Upper lobe of right lung (tissue), 1 donor: ENCODE measurements at regions not wholly inside any gene's neighbourhood (a gene's known extent, or its start where the extent isn't known, plus 50 kb on each side); places are given as distances from the start of the nearest gene placed in this dataset.

ENCODE experiments used
- ATAC-seq: fragments of 200-7000 bp; cut with Tn5 transposase; one replicate; pipeline ENCODE4 v1.9.1; 2020; ENCODE audit warnings: mild to moderate bottlenecking, moderate library complexity
- DNase-seq: peaks from one replicate; pipeline ENCODE4 v3.0.0-alpha.2; 2020
- H3K27ac ChIP-seq: fragments of 200-600 bp; one replicate; pipeline ENCODE4 v1.8.0; 2022
- H3K27me3 ChIP-seq: fragments of 200-600 bp; one replicate; pipeline ENCODE4 v1.8.0; 2022; ENCODE audit warnings: mild to moderate bottlenecking
- H3K36me3 ChIP-seq: fragments of 200-600 bp; one replicate; pipeline ENCODE4 v1.8.0; 2022
- H3K4me1 ChIP-seq: fragments of 200-600 bp; one replicate; pipeline ENCODE4 v1.8.0; 2022
- H3K4me3 ChIP-seq: fragments of 200-600 bp; one replicate; pipeline ENCODE4 v1.8.0; 2022; ENCODE audit warnings: mild to moderate bottlenecking
- H3K9me3 ChIP-seq: fragments of 200-600 bp; one replicate; pipeline ENCODE4 v1.8.0; 2022
- intact Hi-C: fragments of 100-400 bp; cut with DNase I; formaldehyde crosslinking; loops from one replicate; pipeline ENCODE4 v1.11.0; 2022
- TF ChIP-seq, protein P1 (sequence below): fragments of 200-600 bp; IDR thresholded peaks from one replicate; pipeline ENCODE4 v1.8.0; 2022; ENCODE audit warnings: antibody characterized with exemption
- donor health status: DM: no; HTN: yes; CAD: no; lungs with severe emphysema.

- Histone ChIP-seq H3K9me3 (no peaks in the 10 kb centered on the region), H3K27ac (no peak overlapping the region), H3K27me3 (no peaks in the 10 kb centered on the region), H3K4me3 (no peak overlapping the region), H3K4me1 (no peaks in the 10 kb centered on the region), H3K36me3 (no peaks in the 10 kb centered on the region)
- no peak for DNase-seq
- TF ChIP-seq, protein P1, sequence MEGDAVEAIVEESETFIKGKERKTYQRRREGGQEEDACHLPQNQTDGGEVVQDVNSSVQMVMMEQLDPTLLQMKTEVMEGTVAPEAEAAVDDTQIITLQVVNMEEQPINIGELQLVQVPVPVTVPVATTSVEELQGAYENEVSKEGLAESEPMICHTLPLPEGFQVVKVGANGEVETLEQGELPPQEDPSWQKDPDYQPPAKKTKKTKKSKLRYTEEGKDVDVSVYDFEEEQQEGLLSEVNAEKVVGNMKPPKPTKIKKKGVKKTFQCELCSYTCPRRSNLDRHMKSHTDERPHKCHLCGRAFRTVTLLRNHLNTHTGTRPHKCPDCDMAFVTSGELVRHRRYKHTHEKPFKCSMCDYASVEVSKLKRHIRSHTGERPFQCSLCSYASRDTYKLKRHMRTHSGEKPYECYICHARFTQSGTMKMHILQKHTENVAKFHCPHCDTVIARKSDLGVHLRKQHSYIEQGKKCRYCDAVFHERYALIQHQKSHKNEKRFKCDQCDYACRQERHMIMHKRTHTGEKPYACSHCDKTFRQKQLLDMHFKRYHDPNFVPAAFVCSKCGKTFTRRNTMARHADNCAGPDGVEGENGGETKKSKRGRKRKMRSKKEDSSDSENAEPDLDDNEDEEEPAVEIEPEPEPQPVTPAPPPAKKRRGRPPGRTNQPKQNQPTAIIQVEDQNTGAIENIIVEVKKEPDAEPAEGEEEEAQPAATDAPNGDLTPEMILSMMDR: no peak
- no peak for ATAC-seq
- intact Hi-C loops: no loop called here
Measured at GRCh38 chr6:134470457-134470975, 152.6 kb upstream of the SGK1 start.

DNA sequence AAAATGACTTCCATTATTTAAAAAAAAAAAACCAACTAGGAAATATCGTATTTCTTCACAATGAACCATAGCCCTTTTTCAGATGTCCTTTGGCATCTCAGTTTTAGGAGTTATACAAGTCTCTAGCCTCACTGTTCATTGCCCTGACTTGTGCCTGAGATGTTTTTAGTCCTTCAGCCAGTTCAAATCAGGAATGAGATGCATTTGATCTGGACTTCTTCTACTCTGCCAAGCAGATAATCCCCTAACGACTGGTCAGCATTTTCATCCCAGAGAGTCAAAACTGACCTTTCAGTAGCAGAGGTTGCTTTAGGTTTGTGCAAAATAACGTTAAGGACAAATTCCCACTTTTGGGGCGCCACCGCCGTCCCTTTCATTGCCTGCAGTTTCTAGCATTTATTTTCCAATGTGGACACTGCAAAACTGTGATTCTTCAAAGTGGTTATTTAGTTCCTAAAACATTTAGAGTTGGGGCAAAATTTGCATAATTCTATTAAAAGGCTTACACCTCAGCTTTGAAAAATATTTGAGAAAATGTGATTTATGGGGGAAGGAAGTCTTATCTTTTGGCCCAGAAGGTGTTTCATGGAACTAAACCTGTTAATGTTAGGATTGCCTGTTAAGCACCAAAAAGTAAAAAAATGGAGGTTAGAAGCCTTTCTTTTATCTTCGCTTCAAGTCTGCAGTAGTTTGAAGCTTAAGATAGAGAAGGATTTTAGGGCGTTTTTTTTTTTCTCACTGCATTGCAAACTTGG, 152.0 kb upstream of the SGK1 start:
- DNase-seq (no peak), ATAC-seq (no peak)
- H3K4me3 ChIP-seq: no peak overlapping the region
- no peaks in the 10 kb centered on the region for H3K4me1 ChIP-seq
- no peaks in the 10 kb centered on the region for H3K9me3 ChIP-seq
- TF ChIP-seq, protein P1: no peak
- intact Hi-C loops: no loop called here
- H3K27ac ChIP-seq: no peak overlapping the region
- H3K36me3 ChIP-seq: no peaks in the 10 kb centered on the region
- no peaks in the 10 kb centered on the region for H3K27me3 ChIP-seq

GRCh38 chr6:134468633-134469032, 150.7 kb upstream of the SGK1 start:
- H3K27me3 ChIP-seq: no peaks in the 10 kb centered on the region
- intact Hi-C loops: no loop called here
- no peaks in the 10 kb centered on the region for H3K9me3 ChIP-seq
- no peak overlapping the region for H3K27ac ChIP-seq
- TF ChIP-seq, protein P1: no peak
- no peaks in the 10 kb centered on the region for H3K4me1 ChIP-seq
- H3K36me3 ChIP-seq: no peaks in the 10 kb centered on the region
- DNase-seq: no peak
- ATAC-seq: no peak
- no peak overlapping the region for H3K4me3 ChIP-seq

DNA sequence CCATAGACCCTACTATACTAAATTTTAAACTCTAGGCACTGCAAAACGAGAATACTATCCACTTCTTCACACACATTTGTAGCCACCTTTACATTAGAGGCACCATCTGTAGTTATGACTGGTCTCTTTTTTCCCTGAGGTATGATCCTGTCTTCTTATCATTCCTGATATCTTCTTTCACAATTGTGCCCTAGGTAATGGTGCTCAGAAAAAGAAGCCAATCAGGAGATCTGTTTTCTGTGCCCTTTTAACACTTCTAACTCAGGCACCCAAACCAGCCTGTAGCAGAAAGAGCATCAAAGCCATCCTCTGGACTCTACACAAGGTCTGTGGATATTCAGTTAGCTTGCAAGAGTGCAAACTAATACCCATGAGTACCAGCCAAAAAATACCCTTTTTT, 149.7 kb upstream of the SGK1 start:
- no peak for DNase-seq
- intact Hi-C loops: no loop called here
- Histone ChIP-seq H3K4me3 (no peak overlapping the region), H3K4me1 (no peaks in the 10 kb centered on the region), H3K27ac (no peak overlapping the region), H3K27me3 (no peaks in the 10 kb centered on the region), H3K36me3 (no peaks in the 10 kb centered on the region), H3K9me3 (no peaks in the 10 kb centered on the region)
- TF ChIP-seq, protein P1: no peak
- ATAC-seq: no peak

- H3K27ac ChIP-seq: no peak overlapping the region
- TF ChIP-seq, protein P1: no peak
- H3K27me3 ChIP-seq: no peaks in the 10 kb centered on the region
- H3K9me3 ChIP-seq: no peaks in the 10 kb centered on the region
- no peak overlapping the region for H3K4me3 ChIP-seq
- H3K4me1 ChIP-seq: no peaks in the 10 kb centered on the region
- ATAC-seq: no peak
- intact Hi-C loops: no loop called here
- no peaks in the 10 kb centered on the region for H3K36me3 ChIP-seq
- no peak for DNase-seq
Measured at GRCh38 chr6:134466771-134467525, 149.0 kb upstream of the SGK1 start.
